ENCODE measurements at regions not wholly inside any gene's neighbourhood (a gene's known extent, or its start where the extent isn't known, plus 50 kb on each side); places are given as distances from the start of the nearest gene placed in this dataset.
"Not testable (repeated sequence)": the region's sequence is repeated elsewhere in the genome, so short reads cannot be mapped to it uniquely, and the experiment has no call there.

DNA sequence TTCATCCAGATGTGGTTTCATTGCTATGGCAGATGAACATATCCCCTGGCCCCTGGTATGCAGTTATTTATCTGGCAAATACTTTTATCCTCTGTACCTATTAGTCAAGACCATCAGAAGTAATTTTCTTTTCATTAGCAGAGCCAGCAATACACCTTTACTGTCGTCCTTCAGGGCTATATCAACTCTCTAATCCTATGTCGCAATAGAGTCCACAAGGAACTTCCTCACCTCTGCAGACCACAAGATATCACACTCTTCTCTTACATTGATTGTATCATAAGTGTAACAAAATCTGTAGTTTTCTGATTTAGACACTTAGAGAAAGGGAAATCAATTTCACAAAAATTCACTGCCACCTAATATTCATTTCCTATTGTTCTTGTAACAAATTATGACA is 252.9 kb upstream of the DCC start:
- no peak for DNase-seq

DNA sequence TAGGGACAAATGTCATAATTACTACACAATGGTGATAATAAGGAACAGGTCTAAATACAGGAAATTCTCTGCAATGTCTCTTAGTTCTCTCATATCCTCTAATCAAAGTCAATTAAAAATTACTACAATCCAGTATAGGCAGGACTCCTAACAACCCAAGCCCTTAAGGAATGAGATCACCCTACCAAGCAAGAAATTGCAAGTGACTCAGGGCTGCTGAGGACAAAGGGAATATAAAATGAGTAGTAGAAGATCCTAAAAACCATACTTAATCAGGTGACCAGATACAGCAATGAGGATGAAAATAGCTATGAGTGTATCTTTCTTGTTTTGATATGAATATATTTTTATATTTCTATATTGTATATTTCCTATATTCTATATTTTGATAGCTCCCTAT is 250.0 kb upstream of the DCC start:
- no peak for DNase-seq

- DNase-seq: no peak
Observed at GRCh38 chr18:52093171-52093570, 246.8 kb upstream of the DCC start.

GRCh38 chr18:52118684-52119083 is 221.3 kb upstream of the DCC start:
- DNase-seq: no peak

DNA sequence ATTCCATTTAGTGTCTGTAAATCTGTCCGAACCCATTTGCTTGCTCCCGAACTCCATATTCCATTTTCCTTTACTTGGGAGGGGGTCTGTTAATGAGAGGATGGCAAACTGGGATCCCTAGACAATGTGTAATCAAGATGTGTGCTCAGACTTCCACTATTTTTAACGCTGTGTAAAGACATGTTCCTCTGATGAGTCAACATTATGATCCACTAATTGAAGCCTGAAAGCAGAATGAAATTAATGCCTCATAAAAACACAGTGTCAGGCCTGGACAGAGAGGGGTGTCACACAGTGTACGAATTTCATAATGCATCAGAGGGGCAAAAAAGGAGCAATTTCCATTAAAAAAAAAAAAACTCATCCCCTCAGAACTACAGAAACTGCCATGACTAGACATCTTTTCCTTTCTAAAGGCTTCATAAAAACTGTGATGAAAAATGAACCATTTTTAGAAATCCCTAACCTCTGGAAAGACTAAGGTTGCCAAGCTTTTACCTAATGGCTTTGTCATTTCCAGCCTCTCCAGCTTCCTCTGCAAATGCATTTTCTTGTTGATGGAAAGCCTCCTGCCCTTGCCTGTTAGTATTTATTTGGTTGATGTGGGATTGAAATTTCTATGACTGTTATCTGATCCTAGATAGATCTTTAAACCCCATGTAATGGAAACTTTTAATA is 209.2 kb upstream of the DCC start:
- no peak for DNase-seq

GRCh38 chr18:52131845-52132244 is 208.2 kb upstream of the DCC start:
- DNase-seq: no peak

DNA sequence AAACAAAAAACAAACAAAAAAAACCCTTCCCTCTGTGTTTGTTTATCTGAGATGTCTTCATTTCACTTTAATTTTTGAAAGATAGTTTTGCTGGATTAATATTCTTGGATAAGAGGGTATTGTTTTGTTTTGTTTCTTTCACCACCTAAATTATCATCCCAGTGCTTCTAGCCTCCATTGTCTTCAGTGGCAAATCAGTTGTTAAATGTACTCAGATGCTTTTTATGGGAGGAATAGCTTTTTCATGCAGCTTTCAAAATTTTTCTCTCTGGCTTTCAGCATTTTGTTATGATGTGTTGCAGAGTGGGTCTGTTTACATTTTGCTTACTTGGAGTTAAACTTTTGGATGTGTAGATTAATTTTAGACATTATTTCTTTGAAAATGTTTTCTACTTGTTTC is 203.5 kb upstream of the DCC start:
- DNase-seq: no peak

DNA sequence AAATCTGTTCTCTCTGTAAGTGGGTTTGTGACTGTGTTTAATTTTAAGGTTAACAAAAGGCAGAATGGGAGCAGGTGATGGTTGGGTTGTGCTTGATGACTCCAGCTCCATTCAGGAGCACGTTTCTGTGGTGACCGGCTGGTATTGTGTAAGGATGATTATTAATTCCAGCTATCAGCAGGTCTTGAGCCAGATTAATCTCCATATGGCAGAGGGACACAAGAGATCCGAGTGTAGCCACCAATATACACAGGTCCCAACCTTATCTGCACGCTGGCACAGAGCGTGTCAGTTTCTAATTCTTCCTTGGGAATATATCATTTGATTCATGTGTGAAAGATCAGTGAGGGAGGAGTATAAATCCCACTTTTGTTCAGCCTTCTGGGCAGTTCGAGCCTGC is 199.0 kb upstream of the DCC start:
- DNase-seq: no peak

DNA sequence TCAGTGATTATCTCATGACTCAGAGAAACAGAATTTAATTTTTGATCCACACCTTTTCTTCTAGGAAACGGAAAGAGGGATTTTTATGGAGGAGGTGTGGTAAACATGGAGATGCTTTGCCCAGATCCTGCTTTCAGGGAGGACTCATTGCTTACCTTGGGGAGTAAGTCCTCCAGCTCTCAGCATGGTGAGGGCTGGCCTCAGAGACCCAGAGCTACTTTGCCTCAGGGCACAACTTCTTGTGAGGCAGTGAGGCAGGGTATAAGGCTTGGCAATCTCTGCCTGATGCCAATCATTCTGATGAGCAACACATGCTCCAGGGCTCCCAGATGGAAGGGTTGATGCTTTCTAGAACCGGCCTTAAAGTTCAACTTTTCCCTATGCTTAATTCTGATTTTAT is 189.9 kb upstream of the DCC start:
- no peak for DNase-seq

GRCh38 chr18:52152036-52152435 is 188.0 kb upstream of the DCC start:
- no peak for DNase-seq

DNA sequence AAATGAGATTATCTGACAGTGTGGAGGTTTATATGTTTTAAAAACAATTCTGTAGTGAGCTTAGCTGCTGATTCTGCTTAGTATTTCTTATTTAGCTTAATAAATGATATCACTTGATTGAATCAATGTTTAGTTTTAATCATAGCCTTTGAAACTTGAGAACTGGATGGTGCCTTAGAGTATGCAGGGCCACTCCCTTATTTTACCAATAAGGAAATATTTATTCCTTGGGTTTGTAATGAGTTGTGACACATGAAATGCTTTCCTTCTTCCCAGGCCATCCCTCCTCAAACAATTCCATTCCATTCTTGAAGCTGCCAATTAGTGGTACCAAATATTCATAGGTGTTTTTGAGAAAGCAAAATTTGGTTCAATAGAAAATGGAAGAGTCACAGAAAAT is 183.8 kb upstream of the DCC start:
- no peak for DNase-seq

GRCh38 chr18:52160636-52161035 is 179.4 kb upstream of the DCC start:
- no peak for DNase-seq

DNA sequence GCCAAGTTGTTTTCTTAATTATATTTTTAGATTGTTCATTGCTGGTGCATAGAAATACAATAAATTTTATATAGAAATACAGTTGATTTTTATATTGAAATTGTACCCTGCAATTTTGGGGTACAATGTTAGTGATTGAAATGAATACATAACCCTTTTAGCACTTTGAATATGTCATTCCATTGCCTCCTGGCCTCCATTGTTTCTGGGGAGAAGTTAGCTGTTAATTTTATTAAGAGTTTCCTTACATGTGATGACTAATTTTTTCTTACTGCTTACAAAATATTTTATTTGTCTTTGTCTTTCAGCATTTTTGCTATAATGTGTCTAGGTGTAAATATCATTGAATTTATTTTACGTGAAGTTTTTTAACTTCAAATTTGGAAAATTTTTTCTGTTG is 176.5 kb upstream of the DCC start:
- no peak for DNase-seq

DNA sequence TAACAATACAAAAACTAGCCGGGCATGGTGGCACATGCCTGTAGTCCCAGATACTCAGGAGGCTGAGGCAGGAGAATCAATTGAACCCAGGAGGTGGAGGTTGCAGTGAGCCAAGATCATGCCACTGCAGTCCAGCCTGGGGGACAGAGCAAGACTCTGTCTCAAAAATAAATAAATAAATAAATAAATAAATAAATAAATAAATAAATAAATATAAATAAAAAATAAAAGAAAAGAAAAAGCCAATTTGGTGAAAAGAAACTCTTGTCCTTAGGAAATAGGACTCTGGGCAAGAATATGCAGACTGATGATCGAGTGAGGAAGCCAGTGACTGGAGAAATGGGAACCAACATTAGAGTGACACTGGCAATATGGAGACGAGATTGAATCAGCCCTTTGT is 171.9 kb upstream of the DCC start:
- not testable (repeated sequence) for DNase-seq

DNA sequence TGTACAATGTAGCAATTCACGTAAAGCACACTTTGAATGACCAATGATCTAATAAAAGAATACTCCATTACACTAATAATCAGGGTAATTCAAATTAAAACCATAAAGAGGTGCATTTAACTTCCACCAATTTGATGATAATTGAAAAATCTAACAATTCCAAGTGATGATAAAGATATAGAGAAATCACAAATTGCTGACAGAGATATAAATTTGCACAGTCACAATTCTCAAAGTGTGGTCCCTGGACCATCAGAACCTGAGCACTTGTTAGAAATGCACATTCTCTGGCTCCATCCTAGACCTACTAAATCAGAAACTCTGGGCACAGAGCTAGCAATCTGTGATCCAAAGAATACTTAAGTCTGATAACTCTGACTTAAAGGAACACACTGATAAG is 165.8 kb upstream of the DCC start:
- no peak for DNase-seq

GRCh38 chr18:52175406-52175805 is 164.6 kb upstream of the DCC start:
- no peak for DNase-seq

GRCh38 chr18:52183107-52183506 is 156.9 kb upstream of the DCC start:
- no peak for DNase-seq

- no peak for DNase-seq
Observed at GRCh38 chr18:52190195-52190594, 149.8 kb upstream of the DCC start.

DNA sequence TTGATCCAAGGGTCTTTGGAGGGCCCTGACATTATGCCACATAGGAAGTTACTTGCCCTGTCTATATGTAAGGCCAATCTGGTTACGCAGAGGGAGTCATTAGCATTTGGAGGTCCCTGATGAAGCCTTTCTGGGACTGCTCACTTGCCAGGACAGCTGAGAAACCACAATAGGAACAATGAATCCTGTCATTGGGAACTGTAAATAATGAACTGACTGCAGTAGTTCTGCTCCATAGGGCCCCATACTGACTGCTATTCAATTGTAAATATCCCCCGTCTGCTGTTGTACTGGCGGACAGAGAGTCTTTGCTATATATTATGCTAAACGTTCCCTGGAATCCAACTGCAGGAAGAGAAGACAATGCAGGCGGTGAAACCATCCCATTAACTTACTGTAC is 149.4 kb upstream of the DCC start:
- DNase-seq: no peak

DNA sequence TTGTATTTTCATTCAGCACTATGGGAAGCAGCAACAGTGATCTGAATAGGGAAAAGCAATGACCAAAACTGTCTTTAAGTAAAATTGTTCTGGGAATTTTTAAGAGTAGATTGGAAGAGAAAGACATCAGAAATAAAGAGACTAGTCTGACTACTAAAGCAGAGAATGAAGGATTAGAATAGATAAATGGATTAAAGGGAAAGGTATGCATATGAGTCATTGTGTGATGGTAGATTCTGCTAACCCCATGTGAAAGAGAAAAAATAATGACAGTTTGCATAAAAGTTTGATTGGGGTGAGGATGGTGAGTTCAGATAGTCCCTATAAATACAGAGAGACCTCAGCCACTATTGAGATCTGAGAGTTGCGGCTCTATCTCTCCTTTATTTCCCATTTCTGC is 139.6 kb upstream of the DCC start:
- no peak for DNase-seq

DNA sequence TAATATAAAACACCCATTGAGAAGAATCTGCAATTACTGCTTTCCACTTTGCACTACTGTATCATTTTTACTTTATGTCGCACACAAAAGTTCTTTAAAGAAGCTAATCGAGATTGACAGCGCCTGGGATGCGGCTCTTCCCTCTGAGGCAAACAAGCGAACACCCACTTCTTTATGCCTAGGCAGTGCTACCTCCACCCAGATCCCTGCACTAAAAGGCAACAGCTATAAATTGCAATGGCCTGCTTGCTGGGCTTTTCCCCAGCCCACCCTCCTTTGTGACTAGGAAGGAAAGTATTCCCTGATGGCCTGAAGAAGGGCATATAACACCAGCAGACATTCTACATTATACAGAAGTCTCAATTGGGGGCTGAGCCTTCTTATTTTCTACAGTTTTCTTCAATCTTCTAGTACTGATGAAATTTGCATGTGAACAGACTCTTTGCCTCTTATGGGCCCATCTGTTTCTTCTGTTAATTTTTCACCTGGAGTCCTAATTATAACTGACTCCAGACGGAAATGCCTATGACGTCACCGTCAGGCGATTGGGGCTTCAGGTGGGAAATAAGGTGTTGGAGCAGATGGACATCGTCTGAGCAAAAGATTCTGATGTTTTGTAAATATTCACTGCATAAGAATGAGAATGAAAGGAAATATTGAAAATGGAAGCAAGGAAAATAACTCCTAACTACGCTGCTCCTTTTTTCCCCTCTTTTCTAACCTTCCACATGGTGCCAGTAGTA is 138.9 kb upstream of the DCC start:
- DNase-seq: no peak

DNA sequence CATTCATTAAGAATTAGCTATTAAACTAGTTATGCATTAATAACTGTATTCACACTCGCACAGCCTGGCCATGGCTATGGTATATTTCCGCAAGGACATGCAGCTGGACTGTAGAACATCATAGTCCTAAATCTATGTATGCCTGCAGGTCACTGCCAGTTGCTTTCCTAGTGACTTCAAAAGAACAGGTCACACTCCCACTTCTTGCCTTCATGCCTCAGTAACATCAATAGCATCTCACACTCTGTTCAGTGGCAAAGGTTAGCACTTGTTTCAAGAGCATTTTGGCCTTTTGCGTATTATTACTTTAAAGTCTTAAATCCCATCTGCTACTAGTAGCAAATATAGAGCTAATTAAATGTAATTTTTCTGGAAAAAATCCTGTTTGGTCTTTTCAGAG is 131.4 kb upstream of the DCC start:
- DNase-seq: no peak

DNA sequence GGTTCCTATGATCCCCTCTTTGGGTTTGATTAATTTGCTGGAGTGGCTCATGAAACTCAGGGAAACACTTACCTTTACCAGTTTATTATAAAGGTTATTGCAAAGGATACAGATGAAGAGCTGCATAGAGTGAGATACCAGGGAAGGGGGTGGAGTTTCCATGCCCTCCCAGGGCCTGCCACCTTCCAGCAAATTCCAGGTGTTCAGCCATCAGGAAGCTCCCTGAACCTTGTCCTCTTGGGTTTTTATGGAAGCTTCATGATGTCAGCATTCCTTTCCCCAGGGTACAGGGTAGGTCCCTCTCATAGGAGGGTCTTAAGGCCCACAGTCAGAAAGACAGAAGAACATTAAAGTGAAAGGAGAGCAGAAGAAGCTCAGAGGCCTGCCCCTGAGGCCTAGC is 123.9 kb upstream of the DCC start:
- DNase-seq: no peak

DNA sequence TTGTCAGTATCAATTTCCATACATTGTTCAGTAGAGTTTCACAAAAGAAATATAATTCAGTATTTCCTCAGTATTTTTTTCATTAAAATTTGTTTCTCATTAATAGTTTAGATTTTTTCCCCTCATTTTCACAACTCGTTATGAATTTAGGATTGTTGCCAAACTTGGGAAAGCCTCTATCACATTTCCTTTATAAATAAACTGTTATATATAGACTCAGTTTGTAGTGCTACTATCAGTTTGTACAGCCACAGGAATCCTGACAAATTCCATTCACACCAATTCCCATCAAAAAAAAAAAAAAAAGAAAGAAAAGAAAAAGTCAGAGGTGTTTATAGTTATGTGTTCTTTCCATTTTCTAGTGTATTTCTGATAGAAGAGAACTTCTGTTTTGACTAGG is 123.3 kb upstream of the DCC start:
- DNase-seq: no peak

DNA sequence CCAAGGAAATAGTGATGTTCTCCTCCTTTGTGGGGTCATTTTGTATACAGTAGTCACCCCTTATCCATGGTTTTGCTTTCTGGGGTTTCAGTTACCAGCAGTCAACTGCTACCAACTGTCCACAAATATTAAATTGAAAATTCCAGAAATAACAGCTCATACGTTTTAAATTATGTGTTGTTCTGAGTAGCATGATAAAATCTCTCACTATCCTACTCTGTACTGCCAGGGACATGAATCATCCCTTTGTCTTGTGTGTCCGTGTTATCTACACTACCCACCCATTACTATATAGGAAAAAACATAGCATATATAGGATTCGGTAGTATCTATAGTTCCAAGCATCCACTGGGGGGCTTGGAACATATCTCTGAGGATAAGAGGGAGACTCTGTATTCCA is 120.9 kb upstream of the DCC start:
- DNase-seq: no peak

All from NCI-H446 (cell line).